Astrocyte of the spinal cord (primary cell): ENCODE measurements at regions not wholly inside any gene's neighbourhood (a gene's known extent, or its start where the extent isn't known, plus 50 kb on each side); places are given as distances from the start of the nearest gene placed in this dataset.

Source experiments
- DNase-seq: peaks from one replicate; pipeline ENCODE4 v3.0.0; 2011; ENCODE audit warnings: low read depth, low spot score
- H3K4me3 ChIP-seq: 2 replicates; pipeline ENCODE4 v1.5.1; 2011; ENCODE audit warnings: low read depth, mild to moderate bottlenecking, low read length, moderate library complexity
- CTCF ChIP-seq: IDR thresholded peaks from 2 replicates; pipeline ENCODE4 v1.5.1; 2012; ENCODE audit warnings: low read depth, mild to moderate bottlenecking, low read length, inconsistent platforms
- in situ Hi-C: cut with HindIII; loops from 2 replicates; pipeline ENCODE4 v1.10.0; 2017; ENCODE audit warnings: low sequenced_read_pairs

GRCh38 chr11:116500947-116501602, 271.7 kb downstream of the BUD13 start:
- no peak for DNase-seq
- in situ Hi-C loops, result no loop called here
- no peak for TF ChIP-seq CTCF
- H3K4me3 ChIP-seq, result no peak overlapping the region

- no peak for DNase-seq
- H3K4me3 ChIP-seq, result no peak overlapping the region
- no peak for TF ChIP-seq CTCF
- in situ Hi-C loops, result no loop called here
Measured at GRCh38 chr11:116500026-116500946, 272.5 kb downstream of the BUD13 start.

GRCh38 chr11:116499396-116500003, 273.3 kb downstream of the BUD13 start:
- H3K4me3 ChIP-seq, result no peak overlapping the region
- peak; percentile 57 for TF ChIP-seq CTCF
- in situ Hi-C loops, result no loop called here
- DNase-seq, result peak; percentile 43

GRCh38 chr11:116498161-116498560, 274.6 kb downstream of the BUD13 start:
- no peak for DNase-seq
- TF ChIP-seq CTCF, result no peak
- in situ Hi-C loops, result no loop called here
- no peak overlapping the region for H3K4me3 ChIP-seq

- no peak for DNase-seq
- in situ Hi-C loops, result no loop called here
- H3K4me3 ChIP-seq, result no peak overlapping the region
- TF ChIP-seq CTCF, result no peak
Measured at GRCh38 chr11:116492600-116492999, 280.2 kb downstream of the BUD13 start.

- no peak for DNase-seq
- no peak for TF ChIP-seq CTCF
- no peak overlapping the region for H3K4me3 ChIP-seq
- in situ Hi-C loops, result no loop called here
Measured at GRCh38 chr11:116488836-116489389, 283.9 kb downstream of the BUD13 start.
